Peyer's patch (tissue), 4 donors: ENCODE measurements at regions not wholly inside any gene's neighbourhood (a gene's known extent, or its start where the extent isn't known, plus 50 kb on each side); places are given as distances from the start of the nearest gene placed in this dataset.

Experiments
- DNase-seq, 3 donors: peaks; one replicate each; pipeline ENCODE4 v3.0.0-alpha.2; 2017 to 2019
- H3K27ac ChIP-seq, 4 donors: fragments of 200-600 bp; sonication (generic); one replicate each; pipeline ENCODE4 v1.5.1; 2016 to 2019
- H3K27me3 ChIP-seq, 2 donors: fragments of 200-600 bp; sonication (generic); one replicate each; pipeline ENCODE4 v1.5.1; 2019
- H3K36me3 ChIP-seq, 3 donors: fragments of 200-600 bp; sonication (generic); one replicate each; pipeline ENCODE4 v1.5.1; 2016 to 2019
- H3K4me1 ChIP-seq, 4 donors: fragments of 200-600 bp; sonication (generic); one replicate each; pipeline ENCODE4 v1.5.1; 2016 to 2019
- H3K4me3 ChIP-seq, 4 donors: fragments of 200-600 bp; sonication (generic); 1 replicate in 3 of 4; 2 replicates in 1 of 4; pipeline ENCODE4 v1.5.1; 2016 to 2019; ENCODE audit warnings: mild to moderate bottlenecking in 1 of 4
- H3K9me3 ChIP-seq, 4 donors: fragments of 200-600 bp; sonication (generic); one replicate each; pipeline ENCODE4 v1.5.1; 2016 to 2019; ENCODE audit warnings: mild to moderate bottlenecking in 1 of 4
- POLR2A ChIP-seq, 2 donors: fragments of 450-650 bp; IDR thresholded peaks; one replicate each; pipeline ENCODE4 v1.5.1; 2017; ENCODE audit warnings: antibody characterized with exemption in 2 of 2, mild to moderate bottlenecking in 2 of 2, moderate library complexity in 2 of 2
- TF ChIP-seq, protein P1 (sequence below), 6 experiments: fragments of 450-650 bp in 4 of 6; fragments of 200-600 bp in 2 of 6; sonication (generic) in 1 of 6; IDR thresholded peaks; one replicate each; pipeline ENCODE4 v1.5.1; 2017 to 2019; ENCODE audit warnings: antibody characterized with exemption in 6 of 6, mild to moderate bottlenecking in 3 of 6, moderate library complexity in 1 of 6

DNA sequence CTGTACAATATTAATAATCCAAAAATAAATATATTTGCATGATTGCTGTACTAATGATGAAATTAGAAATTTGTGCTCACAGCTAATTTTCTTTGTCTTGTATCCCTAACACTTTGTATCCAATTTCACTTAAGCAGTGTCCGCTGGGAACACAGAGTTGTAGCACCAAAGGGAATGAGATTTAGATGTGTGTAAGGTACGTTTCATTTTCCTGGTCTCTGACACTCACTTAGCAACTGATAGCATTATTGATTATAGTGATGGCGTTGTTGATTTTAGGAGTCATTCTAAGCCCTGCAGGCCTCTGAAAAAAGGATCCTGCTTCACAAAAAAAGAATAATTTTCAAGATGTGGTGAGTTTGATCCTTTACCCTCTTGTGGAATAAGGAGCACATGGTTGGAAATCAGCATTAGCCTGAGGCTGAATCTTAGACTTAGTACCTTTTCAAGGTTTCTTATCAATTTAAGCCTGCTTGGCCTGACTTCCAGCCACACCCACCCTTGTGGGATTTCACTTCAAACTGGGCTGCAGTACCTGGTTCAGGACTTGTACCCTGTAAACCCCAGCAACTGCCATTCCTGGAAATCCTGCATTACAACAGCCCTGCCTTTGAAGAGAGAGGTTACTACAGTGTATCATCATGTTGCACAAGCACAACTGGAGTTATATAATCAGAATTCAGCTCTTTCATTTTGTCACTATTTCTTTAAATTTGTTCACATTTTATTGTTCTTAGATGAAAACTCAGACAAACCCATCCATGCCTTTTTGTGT, 116.2 kb downstream of the RND3 start:
- DNase-seq: peak in 1 of 3 donors; percentile 62
- no peaks in the 10 kb centered on the region for H3K9me3 ChIP-seq
- H3K36me3 ChIP-seq: no peaks in the 10 kb centered on the region
- no peak for TF ChIP-seq POLR2A (IDR thresholded peaks at IDR 0.05)
- TF ChIP-seq, protein P1, sequence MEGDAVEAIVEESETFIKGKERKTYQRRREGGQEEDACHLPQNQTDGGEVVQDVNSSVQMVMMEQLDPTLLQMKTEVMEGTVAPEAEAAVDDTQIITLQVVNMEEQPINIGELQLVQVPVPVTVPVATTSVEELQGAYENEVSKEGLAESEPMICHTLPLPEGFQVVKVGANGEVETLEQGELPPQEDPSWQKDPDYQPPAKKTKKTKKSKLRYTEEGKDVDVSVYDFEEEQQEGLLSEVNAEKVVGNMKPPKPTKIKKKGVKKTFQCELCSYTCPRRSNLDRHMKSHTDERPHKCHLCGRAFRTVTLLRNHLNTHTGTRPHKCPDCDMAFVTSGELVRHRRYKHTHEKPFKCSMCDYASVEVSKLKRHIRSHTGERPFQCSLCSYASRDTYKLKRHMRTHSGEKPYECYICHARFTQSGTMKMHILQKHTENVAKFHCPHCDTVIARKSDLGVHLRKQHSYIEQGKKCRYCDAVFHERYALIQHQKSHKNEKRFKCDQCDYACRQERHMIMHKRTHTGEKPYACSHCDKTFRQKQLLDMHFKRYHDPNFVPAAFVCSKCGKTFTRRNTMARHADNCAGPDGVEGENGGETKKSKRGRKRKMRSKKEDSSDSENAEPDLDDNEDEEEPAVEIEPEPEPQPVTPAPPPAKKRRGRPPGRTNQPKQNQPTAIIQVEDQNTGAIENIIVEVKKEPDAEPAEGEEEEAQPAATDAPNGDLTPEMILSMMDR (IDR thresholded peaks at IDR 0.05): no peak
- H3K27me3 ChIP-seq: no peaks in the 10 kb centered on the region
- H3K27ac ChIP-seq: peak overlapping the region in 2 of 4 donors; percentile 57 to 69
- H3K4me3 ChIP-seq: no peak overlapping the region
- H3K4me1 ChIP-seq: peaks cover 0 to 5% (median 1%) of the 10 kb centered on the region in 4 donors

DNA sequence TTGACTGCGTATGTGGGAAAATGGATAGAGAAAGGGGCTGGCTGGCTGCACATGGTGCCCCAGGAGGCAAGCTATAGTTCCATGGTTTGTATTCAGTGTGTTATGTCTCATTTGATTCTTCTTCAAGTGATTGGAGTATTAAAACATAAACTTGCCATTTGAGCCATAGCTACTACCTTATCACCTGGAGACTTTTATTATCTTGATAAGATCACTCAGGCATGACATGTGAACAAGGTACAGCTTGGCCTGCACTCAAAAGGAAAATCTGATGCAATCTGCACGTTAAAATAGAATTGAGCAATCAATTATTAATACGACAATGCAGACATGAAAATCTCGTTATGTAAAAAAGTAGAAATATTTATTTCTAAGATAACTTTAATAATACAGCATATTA, 116.9 kb downstream of the RND3 start:
- no peaks in the 10 kb centered on the region for H3K36me3 ChIP-seq
- no peak for TF ChIP-seq POLR2A (IDR thresholded peaks at IDR 0.05)
- TF ChIP-seq, protein P1 (IDR thresholded peaks at IDR 0.05): no peak
- no peaks in the 10 kb centered on the region for H3K9me3 ChIP-seq
- no peak overlapping the region for H3K4me3 ChIP-seq
- DNase-seq: peak in 1 of 3 donors; percentile 62
- H3K27me3 ChIP-seq: no peaks in the 10 kb centered on the region
- H3K4me1 ChIP-seq: peaks cover 0 to 5% (median 1%) of the 10 kb centered on the region in 4 donors
- H3K27ac ChIP-seq: peak overlapping the region in 2 of 4 donors; percentile 57 to 69

DNA sequence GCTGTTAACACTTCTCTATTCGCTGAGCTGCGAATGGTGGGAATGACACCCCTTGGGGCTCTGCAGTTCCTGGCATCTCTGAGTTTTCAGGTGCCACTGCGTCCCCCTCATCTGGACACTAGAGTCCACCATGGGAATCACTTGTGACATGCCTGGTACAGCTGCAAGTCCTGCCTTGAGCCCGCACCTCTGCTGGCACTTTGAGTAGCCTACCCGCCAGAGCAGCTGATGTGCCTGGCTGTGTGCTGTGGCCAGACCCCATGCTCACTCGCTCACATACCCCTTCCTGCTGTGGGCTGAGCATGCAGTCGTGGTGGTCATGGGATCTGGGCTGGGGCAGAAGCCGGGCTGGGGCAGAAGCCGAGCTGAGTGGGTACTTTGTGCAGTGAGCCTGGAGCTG, 117.6 kb downstream of the RND3 start:
- H3K27me3 ChIP-seq: no peaks in the 10 kb centered on the region
- no peak overlapping the region for H3K27ac ChIP-seq
- no peak for DNase-seq
- TF ChIP-seq POLR2A (IDR thresholded peaks at IDR 0.05): no peak
- TF ChIP-seq, protein P1 (IDR thresholded peaks at IDR 0.05): no peak
- no peaks in the 10 kb centered on the region for H3K9me3 ChIP-seq
- no peaks in the 10 kb centered on the region for H3K36me3 ChIP-seq
- H3K4me3 ChIP-seq: no peak overlapping the region
- H3K4me1 ChIP-seq: peaks cover 0 to 5% (median 1%) of the 10 kb centered on the region in 4 donors

DNA sequence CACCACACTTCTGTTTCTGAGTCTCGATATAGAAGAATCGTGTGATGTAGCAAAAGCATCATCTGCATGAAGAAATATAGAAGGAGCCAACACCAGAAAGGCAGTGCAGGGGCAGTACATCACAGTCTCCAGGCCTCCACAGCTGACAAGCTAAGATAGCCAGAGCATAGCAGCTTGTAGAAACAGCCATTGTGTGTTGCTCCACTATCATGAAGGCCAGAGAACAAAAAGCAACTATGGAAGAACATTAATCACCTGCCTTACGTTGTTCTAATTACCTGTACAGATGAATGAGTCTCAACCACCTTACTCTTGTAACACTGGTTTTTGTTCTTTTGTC, 129.0 kb downstream of the RND3 start:
- no peaks in the 10 kb centered on the region for H3K4me1 ChIP-seq
- no peaks in the 10 kb centered on the region for H3K36me3 ChIP-seq
- H3K4me3 ChIP-seq: no peak overlapping the region
- H3K9me3 ChIP-seq: no peaks in the 10 kb centered on the region
- no peak for TF ChIP-seq POLR2A (IDR thresholded peaks at IDR 0.05)
- TF ChIP-seq, protein P1 (IDR thresholded peaks at IDR 0.05): no peak
- H3K27me3 ChIP-seq: no peaks in the 10 kb centered on the region
- no peak overlapping the region for H3K27ac ChIP-seq
- DNase-seq: no peak

DNA sequence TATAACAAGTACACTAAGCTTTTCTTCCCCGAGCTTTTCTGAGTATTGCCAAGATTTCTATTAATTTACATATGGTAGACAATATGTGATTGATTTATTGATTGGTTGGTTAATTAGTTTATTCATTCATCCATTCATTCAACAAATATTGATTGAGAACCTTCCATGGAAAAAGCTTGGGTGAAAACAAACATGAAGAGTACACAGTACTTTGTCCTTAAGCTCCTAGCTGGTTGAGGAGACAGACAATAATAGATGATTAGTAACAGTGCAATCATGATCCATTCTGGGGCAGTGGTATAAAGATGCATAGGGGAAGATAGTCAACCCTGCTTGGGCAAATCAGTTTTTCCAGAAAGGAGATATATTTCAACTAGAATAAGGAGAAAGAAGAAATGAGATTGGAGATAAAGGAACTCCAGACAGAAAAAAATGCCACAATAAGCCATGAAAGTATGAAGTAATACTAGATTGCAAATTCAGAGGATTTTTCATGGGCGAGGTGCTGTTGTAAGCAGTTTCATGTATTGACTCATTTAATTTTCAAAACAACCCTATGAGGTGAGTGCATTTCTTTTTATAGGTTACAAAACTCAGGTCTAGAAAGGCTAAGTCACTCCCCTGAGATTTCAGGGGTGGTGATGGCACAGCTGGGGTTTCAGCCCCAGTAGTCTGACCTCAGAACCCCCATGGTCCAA, 129.5 kb downstream of the RND3 start:
- Histone ChIP-seq H3K9me3 (no peaks in the 10 kb centered on the region), H3K4me1 (no peaks in the 10 kb centered on the region), H3K27me3 (no peaks in the 10 kb centered on the region), H3K27ac (no peak overlapping the region), H3K36me3 (no peaks in the 10 kb centered on the region), H3K4me3 (no peak overlapping the region)
- TF ChIP-seq, protein P1 (IDR thresholded peaks at IDR 0.05): no peak
- TF ChIP-seq POLR2A (IDR thresholded peaks at IDR 0.05): no peak
- DNase-seq: no peak
